Ectodermal cell (in vitro differentiated cells): ENCODE measurements at regions not wholly inside any gene's neighbourhood (a gene's known extent, or its start where the extent isn't known, plus 50 kb on each side); places are given as distances from the start of the nearest gene placed in this dataset.

Experiments used
- H3K27ac ChIP-seq: 2 replicates; pipeline ENCODE4 v1.7.0; 2013; ENCODE audit warnings: mild to moderate bottlenecking, low read depth, low read length; ENCODE audit not compliant: insufficient read depth, poor library complexity, severe bottlenecking
- H3K27me3 ChIP-seq: 2 replicates; pipeline ENCODE4 v1.7.0; 2013; ENCODE audit warnings: mild to moderate bottlenecking, low read length; ENCODE audit not compliant: insufficient read depth, control insufficient read depth, poor library complexity, severe bottlenecking
- H3K36me3 ChIP-seq: one replicate; pipeline ENCODE4 v1.7.0; 2013; ENCODE audit warnings: low read length; ENCODE audit not compliant: control insufficient read depth, insufficient read depth
- H3K4me1 ChIP-seq: one replicate; pipeline ENCODE4 v1.7.0; 2013; ENCODE audit warnings: low read length; ENCODE audit not compliant: control insufficient read depth, insufficient read depth
- H3K4me3 ChIP-seq: 2 replicates; pipeline ENCODE4 v1.7.0; 2013; ENCODE audit warnings: low read depth, low read length, control low read depth; ENCODE audit not compliant: insufficient read depth
- H3K9me3 ChIP-seq: 2 replicates; pipeline ENCODE4 v1.7.0; 2013; ENCODE audit warnings: mild to moderate bottlenecking, low read length, moderate library complexity; ENCODE audit not compliant: control insufficient read depth
- WGBS, 2 experiments: methylation state at CpG; one replicate each; pipeline ENCODE4 v1.1.7; 2013; ENCODE audit warnings: missing lambda C conversion rate in 2 of 2; 5-methylcytosine and 5-hydroxymethylcytosine counted together

DNA sequence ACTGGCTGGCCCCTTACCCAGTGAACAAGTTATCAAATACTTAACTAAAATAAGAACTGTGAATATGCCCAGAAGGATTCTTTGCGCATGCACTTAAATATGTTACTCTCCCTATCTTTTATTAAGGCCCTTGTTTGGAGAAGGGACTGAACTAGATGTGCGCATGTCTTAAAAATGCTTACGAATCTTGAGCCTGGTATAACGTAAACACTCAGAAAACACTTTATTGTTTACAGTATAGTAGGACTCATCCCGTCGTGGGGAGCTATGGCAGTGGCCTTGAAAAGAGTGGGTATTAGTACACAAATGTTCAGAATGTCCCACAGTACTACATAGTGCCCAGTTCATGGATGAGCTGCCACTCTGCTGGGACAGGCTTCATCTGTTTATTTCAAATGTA lies 75.9 kb upstream of the MAP4K3 start:
- no peak overlapping the region for H3K4me3 ChIP-seq
- no peaks in the 10 kb centered on the region for H3K27me3 ChIP-seq
- WGBS, 2 experiments, result 96 to 97% methylated on average over 6 of the region's 6 CpGs
- peaks cover 22% of the 10 kb centered on the region for H3K4me1 ChIP-seq
- no peak overlapping the region for H3K27ac ChIP-seq
- no peaks in the 10 kb centered on the region for H3K9me3 ChIP-seq
- no peaks in the 10 kb centered on the region for H3K36me3 ChIP-seq

DNA sequence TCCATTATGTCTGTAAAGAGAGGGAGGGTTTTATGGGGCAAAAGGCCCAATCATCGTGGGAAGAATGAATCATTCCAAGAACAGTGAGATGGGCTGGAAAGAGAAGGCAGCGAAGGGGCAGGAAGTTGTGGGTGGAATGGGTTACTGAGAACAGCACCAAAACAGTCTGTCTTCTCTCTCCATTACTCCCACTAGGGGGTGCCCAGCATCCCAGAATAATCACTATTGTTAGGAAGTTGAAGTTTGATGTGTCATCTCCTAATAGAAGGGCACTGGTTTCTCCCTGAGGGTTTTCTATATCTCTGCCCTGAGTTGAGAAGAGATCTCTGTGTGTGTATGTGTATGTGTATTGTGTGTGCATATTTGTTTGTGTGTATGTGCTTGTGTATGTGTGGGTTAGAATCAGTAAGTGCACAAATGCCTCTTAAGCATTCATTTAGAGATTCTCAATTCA lies 76.6 kb upstream of the MAP4K3 start:
- Histone ChIP-seq H3K4me1 (peaks cover 22% of the 10 kb centered on the region), H3K9me3 (no peaks in the 10 kb centered on the region), H3K36me3 (no peaks in the 10 kb centered on the region), H3K27me3 (no peaks in the 10 kb centered on the region), H3K27ac (no peak overlapping the region), H3K4me3 (no peak overlapping the region)
- WGBS, 2 experiments, result 46 to 62% methylated on average over 2 of the region's 2 CpGs

DNA sequence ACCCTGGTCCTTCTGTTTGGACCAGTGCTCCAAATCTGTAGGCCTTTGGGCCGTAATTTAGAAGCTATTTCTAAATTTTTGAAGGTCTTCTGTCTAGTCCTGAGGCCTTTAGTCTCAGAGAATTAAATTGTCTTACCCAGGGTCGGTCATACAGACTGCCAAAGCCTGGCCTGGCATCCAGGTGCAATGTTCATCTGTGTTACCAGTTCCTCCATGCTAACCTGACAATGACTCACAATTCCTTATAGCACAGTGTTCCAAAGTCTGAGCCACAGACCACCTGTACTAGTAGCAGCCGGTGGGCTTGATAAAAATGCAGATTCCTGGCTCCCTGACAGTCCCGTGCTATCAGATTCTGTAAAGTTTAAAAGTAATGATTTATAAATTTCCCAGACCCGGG lies 77.7 kb upstream of the MAP4K3 start:
- 92 to 94% methylated on average over 5 of the region's 5 CpGs for WGBS, 2 experiments
- peaks cover 22% of the 10 kb centered on the region for H3K4me1 ChIP-seq
- H3K27ac ChIP-seq, result no peak overlapping the region
- no peaks in the 10 kb centered on the region for H3K36me3 ChIP-seq
- H3K9me3 ChIP-seq, result no peaks in the 10 kb centered on the region
- H3K27me3 ChIP-seq, result no peaks in the 10 kb centered on the region
- H3K4me3 ChIP-seq, result no peak overlapping the region

DNA sequence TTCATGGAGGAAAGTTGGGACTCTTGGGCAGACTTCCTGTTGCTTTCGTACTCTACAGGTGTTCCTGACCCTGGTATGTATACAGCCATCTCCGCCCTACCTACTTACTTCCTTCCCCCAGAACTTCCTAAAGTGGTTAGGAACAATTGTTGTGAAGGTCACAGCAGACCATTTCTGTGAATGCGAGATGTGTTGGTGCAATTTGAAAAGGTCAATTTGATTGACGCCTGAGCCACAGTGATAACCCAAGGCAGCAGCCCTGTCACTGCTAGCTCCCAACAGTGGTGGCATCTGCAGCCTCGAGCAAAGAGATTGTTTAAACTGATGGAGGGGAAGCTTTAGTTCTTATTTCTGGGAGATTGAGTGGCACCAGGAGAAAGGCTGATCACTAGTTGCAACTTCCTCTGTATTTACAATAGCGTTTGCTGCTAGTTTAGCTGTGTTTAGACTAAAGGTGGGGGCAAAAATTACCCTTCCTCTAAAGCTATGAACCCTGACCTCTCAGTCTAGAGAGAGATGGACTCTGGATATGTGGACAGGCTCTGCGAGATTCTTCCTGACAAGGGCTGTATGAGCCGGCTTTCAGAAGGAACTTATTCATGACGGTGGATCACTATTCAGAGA lies 78.3 kb upstream of the MAP4K3 start:
- WGBS, 2 experiments, result 83 to 84% methylated on average over 9 of the region's 9 CpGs
- H3K27ac ChIP-seq, result no peak overlapping the region
- no peaks in the 10 kb centered on the region for H3K9me3 ChIP-seq
- no peaks in the 10 kb centered on the region for H3K36me3 ChIP-seq
- no peak overlapping the region for H3K4me3 ChIP-seq
- H3K4me1 ChIP-seq, result peaks cover 22% of the 10 kb centered on the region
- H3K27me3 ChIP-seq, result no peaks in the 10 kb centered on the region

DNA sequence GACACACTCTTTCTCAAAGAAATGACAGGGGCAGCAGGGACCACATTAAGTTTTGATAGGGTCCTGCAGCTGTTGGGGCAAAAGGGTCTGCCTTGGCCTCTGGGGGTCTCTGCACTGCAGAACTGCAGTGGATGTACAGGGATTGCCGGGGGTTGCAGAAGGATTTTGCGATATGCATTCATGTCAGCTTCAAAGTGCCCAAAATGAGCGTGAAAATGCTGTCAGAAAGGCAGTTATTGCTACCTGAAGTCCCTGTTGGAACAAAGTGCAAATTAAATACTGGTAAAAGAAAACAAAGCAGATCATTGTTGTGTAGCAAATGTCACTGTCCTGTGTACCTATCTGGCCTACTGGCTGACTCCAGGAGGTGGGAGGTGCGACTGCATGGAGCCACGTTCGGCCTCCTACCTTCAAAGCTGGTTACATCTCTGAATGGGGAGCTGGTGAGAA lies 78.8 kb upstream of the MAP4K3 start:
- H3K36me3 ChIP-seq, result no peaks in the 10 kb centered on the region
- peaks cover 22% of the 10 kb centered on the region for H3K4me1 ChIP-seq
- H3K4me3 ChIP-seq, result no peak overlapping the region
- WGBS, 2 experiments, result 51 to 60% methylated on average over 6 of the region's 6 CpGs
- no peaks in the 10 kb centered on the region for H3K9me3 ChIP-seq
- H3K27me3 ChIP-seq, result no peaks in the 10 kb centered on the region
- no peak overlapping the region for H3K27ac ChIP-seq

DNA sequence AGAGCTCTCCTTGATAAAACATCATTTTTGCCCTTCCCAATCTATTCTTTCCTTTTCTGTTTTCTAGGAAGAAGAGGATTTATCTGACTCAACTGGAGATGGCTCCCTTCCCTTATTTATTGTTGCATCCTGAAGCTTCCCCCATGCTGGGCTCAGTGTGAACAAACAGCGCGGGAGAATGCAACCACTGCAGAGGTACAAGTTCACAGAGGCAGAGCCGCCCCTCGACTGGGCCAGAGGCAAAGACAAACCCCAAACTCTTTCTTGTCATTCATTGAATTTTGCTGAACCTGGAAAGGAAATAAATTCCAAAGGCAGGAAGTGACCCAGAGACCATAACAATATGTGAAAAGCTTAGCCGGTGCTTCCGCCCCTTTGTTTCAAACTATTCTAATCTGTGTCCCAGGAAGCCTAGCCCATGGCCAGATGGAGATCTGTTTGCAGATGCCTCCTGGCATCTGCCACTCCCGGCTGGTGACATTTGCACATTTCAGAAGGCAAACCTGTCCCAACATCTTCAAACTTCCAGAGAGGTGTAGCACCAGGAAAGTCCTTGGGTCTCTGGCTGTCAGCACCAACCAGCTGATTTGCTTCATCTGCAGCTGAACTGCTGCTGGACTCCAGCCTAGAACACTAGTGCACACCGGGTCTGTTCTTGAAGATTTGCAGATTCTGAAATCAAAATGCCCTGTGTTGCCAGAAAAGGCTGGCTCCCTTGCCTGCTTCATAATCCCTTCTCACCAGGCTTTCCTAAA lies 79.4 kb upstream of the MAP4K3 start:
- 29 to 31% methylated on average over 8 of the region's 8 CpGs for WGBS, 2 experiments

DNA sequence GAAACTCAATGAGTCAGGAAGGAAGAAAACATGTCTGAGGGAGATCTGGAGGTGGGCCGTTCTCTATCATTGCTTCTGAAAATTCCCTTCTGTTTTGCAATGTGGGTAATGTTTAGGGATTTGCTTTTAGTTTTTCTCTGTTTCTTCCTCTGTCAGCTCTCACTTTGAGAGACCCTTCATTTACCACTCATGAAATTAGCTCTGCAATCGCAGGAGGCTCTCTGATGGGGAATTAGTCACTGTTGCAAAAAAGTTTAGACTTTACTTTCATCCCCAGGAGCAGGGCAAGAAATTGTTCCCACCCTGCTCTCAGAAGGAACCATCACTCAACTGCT lies 80.0 kb upstream of the MAP4K3 start:
- 71 to 94% methylated on average over 1 to 2 of the region's 2 CpGs for WGBS, 2 experiments
- Histone ChIP-seq H3K36me3 (no peaks in the 10 kb centered on the region), H3K27me3 (no peaks in the 10 kb centered on the region), H3K9me3 (no peaks in the 10 kb centered on the region), H3K4me1 (peaks cover 22% of the 10 kb centered on the region), H3K4me3 (no peak overlapping the region), H3K27ac (no peak overlapping the region)

More for the DNA sequence above, 79.4 kb upstream of the MAP4K3 start:
- Histone ChIP-seq H3K4me3 (no peak overlapping the region), H3K27me3 (no peaks in the 10 kb centered on the region), H3K27ac (no peak overlapping the region), H3K9me3 (no peaks in the 10 kb centered on the region), H3K4me1 (peaks cover 22% of the 10 kb centered on the region), H3K36me3 (no peaks in the 10 kb centered on the region)

DNA sequence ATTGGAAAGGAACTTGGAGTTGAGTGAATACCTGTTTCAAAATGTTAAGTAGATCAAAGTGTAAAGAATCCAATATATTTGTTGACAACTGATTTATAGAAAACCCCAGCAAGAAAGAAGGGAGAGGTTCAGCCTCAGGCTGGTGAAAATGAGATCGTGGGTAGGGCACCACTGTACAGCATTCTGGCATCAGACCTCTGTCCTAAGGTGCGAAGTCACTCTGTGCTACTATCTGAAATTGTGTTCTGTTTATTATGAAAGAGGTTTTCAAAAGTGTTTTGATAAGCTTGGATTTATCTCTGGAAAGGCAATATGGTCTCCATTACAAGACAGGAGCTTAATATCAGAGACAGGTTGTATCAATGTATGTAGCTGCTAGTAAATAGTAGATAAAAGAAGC lies 80.5 kb upstream of the MAP4K3 start:
- no peaks in the 10 kb centered on the region for H3K27me3 ChIP-seq
- H3K4me3 ChIP-seq, result no peak overlapping the region
- peaks cover 2% of the 10 kb centered on the region for H3K36me3 ChIP-seq
- peaks cover 21% of the 10 kb centered on the region for H3K4me1 ChIP-seq
- H3K9me3 ChIP-seq, result peaks cover 3% of the 10 kb centered on the region
- 92 to 96% methylated on average over 2 of the region's 2 CpGs for WGBS, 2 experiments
- H3K27ac ChIP-seq, result no peak overlapping the region

DNA sequence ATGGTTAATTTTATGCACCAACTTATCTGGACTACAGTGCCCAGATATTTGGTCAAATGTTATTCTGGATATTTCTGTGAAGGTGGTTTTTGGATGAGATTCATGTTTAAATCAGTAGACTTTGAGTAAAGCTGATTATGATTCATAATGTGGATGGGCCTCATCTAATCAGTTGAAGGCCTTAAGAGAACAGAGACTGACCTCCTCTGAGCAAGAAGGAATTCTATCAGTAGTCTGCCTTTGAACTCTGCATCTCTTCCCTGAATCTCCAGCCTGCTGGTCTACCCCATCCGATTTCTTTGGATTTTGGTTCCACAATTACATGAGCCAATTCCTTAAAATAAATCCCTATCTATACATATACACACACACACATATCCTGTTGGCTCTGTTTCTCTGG lies 82.8 kb upstream of the MAP4K3 start:
- Histone ChIP-seq H3K27me3 (no peaks in the 10 kb centered on the region), H3K4me3 (no peak overlapping the region), H3K27ac (no peak overlapping the region), H3K9me3 (peaks cover 5% of the 10 kb centered on the region), H3K4me1 (peaks cover 18% of the 10 kb centered on the region), H3K36me3 (peaks cover 4% of the 10 kb centered on the region)
- WGBS, 2 experiments, result 89 to 92% methylated on average over 1 of the region's 1 CpG

DNA sequence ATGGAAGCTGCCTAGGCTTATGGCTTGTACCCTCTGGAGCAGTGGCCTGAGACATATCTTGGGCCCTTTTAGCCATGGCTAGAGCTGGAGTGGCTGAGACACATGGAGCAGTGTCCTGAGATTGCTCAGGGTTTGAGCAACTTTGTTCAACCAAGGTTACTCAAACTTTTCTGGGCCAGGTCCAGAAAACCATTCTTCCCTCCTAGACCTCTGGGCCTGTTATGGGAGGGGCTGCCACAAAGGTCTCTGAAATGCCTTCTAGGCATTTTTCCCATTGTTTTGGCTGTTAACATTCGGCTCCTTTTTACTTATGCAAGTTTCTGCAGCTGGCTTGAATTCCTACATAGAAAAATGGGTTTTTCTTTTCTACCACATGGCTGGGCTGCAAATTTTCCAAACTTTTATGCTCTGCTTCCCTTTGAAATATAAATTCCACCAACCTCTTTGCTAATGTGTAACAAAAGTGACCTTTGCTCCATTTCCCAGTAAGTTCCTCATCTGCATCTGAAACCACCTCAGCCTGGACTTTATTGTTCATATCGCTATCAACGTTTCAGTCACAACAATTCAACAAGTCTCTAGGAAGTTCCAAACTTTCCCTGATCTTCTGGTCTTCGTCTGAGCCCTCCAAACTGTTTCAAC lies 84.9 kb upstream of the MAP4K3 start:
- 76 to 88% methylated on average over 4 of the region's 4 CpGs for WGBS, 2 experiments
- no peaks in the 10 kb centered on the region for H3K4me1 ChIP-seq
- peaks cover 4% of the 10 kb centered on the region for H3K36me3 ChIP-seq

More for the DNA sequence above, 84.9 kb upstream of the MAP4K3 start:
- Histone ChIP-seq H3K27ac (no peak overlapping the region), H3K27me3 (no peaks in the 10 kb centered on the region), H3K4me3 (no peak overlapping the region), H3K9me3 (peaks cover 5% of the 10 kb centered on the region)
